ENCODE measurements at regions not wholly inside any gene's neighbourhood (a gene's known extent, or its start where the extent isn't known, plus 50 kb on each side); places are given as distances from the start of the nearest gene placed in this dataset.

DNA sequence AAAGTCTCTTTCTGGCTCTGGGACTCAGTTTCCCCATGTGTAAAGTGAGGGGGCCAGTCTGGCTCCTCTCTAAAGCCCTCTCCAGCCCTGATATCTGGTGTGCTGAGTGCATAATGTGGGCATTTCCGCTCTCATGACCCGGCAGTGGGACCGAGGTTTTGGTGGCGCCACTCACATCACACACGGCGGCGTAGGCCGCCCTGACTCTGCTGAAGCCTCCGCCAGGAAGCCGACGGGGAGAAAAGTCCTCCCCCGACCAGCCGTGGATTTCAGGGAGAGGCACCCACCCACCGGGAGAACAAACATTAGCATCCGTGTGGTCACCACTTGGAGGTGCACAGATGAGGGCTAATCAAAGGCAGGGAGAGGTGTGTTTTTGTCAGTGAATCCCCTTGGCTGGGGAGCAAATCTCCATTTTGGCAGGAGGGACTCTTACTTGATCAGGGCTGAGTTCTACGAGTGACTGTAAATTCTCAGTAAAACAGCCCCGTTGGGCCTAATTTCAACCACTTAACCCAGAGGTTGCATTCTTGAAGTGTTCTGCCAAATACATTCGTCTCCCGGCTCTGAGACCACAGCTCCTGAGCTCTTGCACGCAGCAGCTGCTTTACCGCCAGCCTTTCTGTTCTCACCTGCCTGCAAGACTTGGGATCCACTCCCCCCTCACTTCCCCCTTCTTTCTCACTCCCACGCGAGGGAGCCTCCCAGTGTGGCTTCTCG lies 118.2 kb downstream of the FOXD2 start:
- TF ChIP-seq CTCF (conservative IDR thresholded peaks at IDR 0.05) (no peak), EZH2 (IDR thresholded peaks at IDR 0.05; ENCODE audit: low read depth) (no peak)
